ENCODE measurements at regions not wholly inside any gene's neighbourhood (a gene's known extent, or its start where the extent isn't known, plus 50 kb on each side); places are given as distances from the start of the nearest gene placed in this dataset.
"Not testable (repeated sequence)": the region's sequence is repeated elsewhere in the genome, so short reads cannot be mapped to it uniquely, and the experiment has no call there.

DNA sequence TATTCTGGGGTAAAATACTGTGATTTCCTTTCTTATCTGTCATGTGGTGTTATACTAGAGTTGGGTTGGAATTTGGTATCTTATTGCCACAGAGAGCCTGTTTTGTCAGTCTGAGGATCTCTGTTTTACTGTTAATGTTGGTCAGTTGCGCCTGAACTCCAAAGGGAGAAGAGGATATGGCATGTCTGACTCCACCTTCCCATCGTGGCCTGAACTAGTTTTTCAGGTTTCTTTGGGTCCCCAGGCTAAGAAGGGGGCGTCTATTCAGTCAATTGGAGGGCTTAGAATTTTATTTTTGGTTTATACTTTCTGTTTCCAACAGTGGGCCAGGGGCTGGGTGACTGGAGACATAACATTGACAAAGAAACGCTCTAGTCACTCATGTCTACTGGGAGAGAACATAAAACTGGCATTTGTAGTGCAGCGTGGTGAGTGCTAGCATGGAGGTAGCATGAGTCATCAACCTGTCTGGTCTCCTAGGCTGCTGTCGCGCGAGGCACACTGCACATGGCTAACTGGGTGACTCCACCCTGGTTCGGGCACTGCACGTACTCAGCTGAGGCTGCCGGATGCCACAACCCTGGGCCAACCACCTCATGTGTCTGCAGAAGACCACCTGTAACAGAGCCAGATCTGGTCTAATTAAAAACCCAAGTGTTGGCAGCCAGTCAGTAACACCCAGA lies 120.1 kb upstream of the OR9Q1 start:
- Histone ChIP-seq H3K4me1 (ENCODE audit: control insufficient read depth, insufficient read depth, low read length) (no peaks in the 10 kb centered on the region), H3K27ac (ENCODE audit: extremely low read depth, low read depth, low read length) (no peak overlapping the region), H3K9me3 (ENCODE audit: control insufficient read depth, insufficient read depth, low read depth, low read length) (no peaks in the 10 kb centered on the region), H3K36me3 (ENCODE audit: control insufficient read depth in 2 of 2, insufficient read depth in 1 of 2, low read length in 2 of 2) (no peaks in the 10 kb centered on the region), H3K4me3 (ENCODE audit: low read depth, low read length) (no peak overlapping the region)
- TF ChIP-seq SCRT2 (tag by site-specific recombination; IDR thresholded peaks at IDR 0.05) (peak; percentile 30; the same call in 1 of the 2 replicates), ZNF140 (tag by site-specific recombination; IDR thresholded peaks at IDR 0.05) (no peak)
- POLR2A ChIA-PET, result no interaction called here
- CTCF ChIA-PET, result no interaction called here

DNA sequence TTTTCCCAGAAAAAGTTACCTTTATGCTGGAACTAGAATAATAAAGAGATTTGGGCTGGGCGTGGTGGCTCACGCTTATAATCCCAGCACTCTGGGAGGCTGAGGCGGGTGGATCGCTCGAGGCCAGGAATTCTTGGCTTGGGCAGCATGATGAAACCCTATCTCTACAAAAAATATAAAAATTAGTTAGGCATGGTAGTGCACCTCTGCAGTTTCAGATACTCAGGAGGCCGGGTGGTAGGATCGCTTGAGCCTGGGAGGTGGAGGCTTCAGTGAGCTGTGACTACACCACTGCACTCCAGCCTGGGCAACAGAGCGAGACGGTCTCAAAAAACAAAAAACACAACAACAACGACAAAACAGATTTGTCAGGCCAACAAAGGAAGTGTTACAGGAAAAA lies 119.3 kb upstream of the OR9Q1 start:
- no peaks in the 10 kb centered on the region for H3K4me1 ChIP-seq (ENCODE audit: control insufficient read depth, insufficient read depth, low read length)
- ChIA-PET CTCF (no interaction called here), POLR2A (no interaction called here)
- no peaks in the 10 kb centered on the region for H3K36me3 ChIP-seq (ENCODE audit: control insufficient read depth in 2 of 2, insufficient read depth in 1 of 2, low read length in 2 of 2)
- H3K27ac ChIP-seq (ENCODE audit: extremely low read depth, low read depth, low read length), result no peak overlapping the region
- no peak overlapping the region for H3K4me3 ChIP-seq (ENCODE audit: low read depth, low read length)
- no peaks in the 10 kb centered on the region for H3K9me3 ChIP-seq (ENCODE audit: control insufficient read depth, insufficient read depth, low read depth, low read length)
- TF ChIP-seq, protein P1, sequence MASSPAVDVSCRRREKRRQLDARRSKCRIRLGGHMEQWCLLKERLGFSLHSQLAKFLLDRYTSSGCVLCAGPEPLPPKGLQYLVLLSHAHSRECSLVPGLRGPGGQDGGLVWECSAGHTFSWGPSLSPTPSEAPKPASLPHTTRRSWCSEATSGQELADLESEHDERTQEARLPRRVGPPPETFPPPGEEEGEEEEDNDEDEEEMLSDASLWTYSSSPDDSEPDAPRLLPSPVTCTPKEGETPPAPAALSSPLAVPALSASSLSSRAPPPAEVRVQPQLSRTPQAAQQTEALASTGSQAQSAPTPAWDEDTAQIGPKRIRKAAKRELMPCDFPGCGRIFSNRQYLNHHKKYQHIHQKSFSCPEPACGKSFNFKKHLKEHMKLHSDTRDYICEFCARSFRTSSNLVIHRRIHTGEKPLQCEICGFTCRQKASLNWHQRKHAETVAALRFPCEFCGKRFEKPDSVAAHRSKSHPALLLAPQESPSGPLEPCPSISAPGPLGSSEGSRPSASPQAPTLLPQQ (tag by site-specific recombination; IDR thresholded peaks at IDR 0.05), result no peak
- no peak for TF ChIP-seq ZNF791 (tag by site-specific recombination; IDR thresholded peaks at IDR 0.05)

DNA sequence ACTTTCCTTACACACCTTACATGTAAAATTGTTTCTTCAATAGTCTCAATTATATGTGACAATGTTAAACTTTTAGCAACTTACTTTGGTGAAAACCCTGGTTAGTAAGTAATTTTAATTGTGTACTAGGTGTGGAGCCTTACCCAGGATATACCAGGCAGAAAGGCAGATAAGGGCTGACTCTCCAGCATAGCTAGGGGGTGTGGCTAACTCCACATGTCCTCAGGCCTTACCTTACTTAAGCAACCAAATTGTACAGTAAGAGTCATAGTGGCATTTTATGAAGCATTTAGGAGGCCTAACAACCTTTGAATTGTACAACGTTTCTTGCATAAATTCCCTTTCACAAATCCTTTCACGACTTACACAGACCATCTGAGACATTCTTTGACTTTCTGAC lies 118.2 kb upstream of the OR9Q1 start:
- CTCF ChIA-PET, result interaction anchor here (0.6 kb wide), 1 partner anchor 1280 kb away, joined by 3 read pairs; no protein-coding TSS in a partner anchor

DNA sequence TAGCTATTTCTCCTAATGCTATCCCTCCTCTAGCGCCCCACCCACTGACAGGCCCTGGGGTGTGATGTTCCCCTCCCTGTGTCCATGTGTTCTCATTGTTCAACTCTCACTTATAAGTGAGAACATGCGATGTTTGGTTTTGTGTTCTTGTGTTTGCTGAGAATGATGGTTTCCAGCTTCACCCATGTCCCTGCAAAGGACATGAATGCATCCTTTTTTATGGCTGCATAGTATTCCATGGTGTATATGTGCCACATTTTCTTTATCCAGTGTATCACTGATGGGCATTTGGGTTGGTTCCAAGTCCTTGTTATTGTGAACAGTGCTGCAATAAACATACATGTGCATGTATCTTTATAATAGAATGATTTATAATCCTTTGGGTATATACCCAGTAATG lies 115.3 kb upstream of the OR9Q1 start:
- H3K36me3 ChIP-seq (ENCODE audit: control insufficient read depth in 2 of 2, insufficient read depth in 1 of 2, low read length in 2 of 2); H3K4me3 ChIP-seq (ENCODE audit: low read depth, low read length); H3K4me1 ChIP-seq (ENCODE audit: control insufficient read depth, insufficient read depth, low read length); CTCF ChIA-PET; H3K9me3 ChIP-seq (ENCODE audit: control insufficient read depth, insufficient read depth, low read depth, low read length); POLR2A ChIA-PET; H3K27ac ChIP-seq (ENCODE audit: extremely low read depth, low read depth, low read length): not testable (repeated sequence)

More for the DNA sequence above, 118.2 kb upstream of the OR9Q1 start:
- Histone ChIP-seq H3K4me1 (ENCODE audit: control insufficient read depth, insufficient read depth, low read length) (no peaks in the 10 kb centered on the region), H3K4me3 (ENCODE audit: low read depth, low read length) (no peak overlapping the region), H3K36me3 (ENCODE audit: control insufficient read depth in 2 of 2, insufficient read depth in 1 of 2, low read length in 2 of 2) (no peaks in the 10 kb centered on the region), H3K9me3 (ENCODE audit: control insufficient read depth, insufficient read depth, low read depth, low read length) (no peaks in the 10 kb centered on the region), H3K27ac (ENCODE audit: extremely low read depth, low read depth, low read length) (no peak overlapping the region)
- POLR2A ChIA-PET, result no interaction called here
- TF ChIP-seq ZNF169 (tag by site-specific recombination; IDR thresholded peaks at IDR 0.05) (no peak), SETDB1 (IDR thresholded peaks at IDR 0.05; ENCODE audit: insufficient read length, low read length) (peak; percentile 43), ZNF16 (tag by site-specific recombination; IDR thresholded peaks at IDR 0.05; ENCODE audit: low read depth) (no peak)

DNA sequence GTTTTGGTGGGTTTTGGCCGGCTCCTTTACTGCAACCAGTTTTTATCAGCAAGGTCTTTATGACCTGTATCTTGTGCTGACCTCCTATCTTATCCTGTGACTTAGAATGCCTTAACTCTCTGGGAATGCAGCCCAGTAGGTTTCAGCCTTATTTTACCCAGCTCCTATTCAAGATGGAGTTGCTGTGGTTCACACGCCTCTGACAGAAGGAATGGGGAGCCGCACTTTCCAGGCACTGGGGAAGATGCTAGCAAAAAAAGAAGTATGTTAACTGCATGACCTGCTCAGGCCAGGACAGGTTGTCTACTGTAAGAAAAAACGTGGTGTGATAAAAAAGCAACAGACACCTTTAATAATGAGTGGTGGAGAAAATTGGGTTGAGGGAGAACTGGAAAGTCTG lies 112.2 kb upstream of the OR9Q1 start:
- POLR2A ChIA-PET; H3K9me3 ChIP-seq (ENCODE audit: control insufficient read depth, insufficient read depth, low read depth, low read length); H3K27ac ChIP-seq (ENCODE audit: extremely low read depth, low read depth, low read length); H3K4me1 ChIP-seq (ENCODE audit: control insufficient read depth, insufficient read depth, low read length); CTCF ChIA-PET; H3K4me3 ChIP-seq (ENCODE audit: low read depth, low read length); H3K36me3 ChIP-seq (ENCODE audit: control insufficient read depth in 2 of 2, insufficient read depth in 1 of 2, low read length in 2 of 2): not testable (repeated sequence)

DNA sequence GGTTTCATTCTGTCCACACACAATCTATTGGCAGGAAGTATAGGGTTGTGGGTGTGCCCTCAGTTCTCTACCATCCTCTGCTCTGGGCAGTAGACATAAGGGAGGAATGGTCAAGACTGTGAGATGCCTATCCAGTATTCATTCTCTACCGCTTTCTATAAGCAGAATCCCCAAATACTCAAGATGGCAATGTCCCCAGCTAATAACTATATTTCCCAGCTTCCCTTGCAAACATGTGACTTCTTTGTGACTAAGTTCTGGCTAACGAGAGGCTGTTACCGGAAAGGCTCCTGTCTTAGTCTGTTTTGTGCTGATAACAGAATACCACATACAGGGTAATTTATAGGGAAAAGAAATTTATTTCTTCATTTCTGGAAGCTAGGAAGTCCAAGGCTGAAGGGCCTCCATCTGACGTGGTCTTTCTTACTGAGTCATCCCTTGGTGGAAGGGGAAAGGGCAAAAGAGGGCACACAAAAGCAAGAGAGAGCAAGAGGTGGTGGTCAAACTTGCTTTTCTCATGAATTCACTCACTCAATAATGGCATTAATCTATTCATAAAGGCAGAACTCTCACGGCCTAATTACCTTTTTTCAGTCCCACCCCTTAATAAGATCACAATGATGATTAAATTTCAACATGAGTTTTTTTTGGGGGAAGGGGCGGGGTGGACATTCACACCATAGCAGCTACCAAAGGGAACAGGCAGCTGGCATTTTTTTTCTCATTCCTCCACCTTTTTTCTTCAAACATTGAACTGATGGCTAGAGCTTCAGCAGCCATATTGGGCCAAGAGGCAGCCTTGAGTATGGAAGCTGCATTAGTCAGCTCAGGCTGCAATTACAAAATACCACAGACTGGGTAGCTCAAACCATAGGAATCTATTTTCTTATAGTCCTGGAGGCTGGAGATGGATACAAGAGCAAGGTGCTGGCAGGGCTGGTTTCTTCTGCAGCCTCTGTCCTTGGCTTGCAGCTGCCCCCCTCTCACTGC lies 109.7 kb upstream of the OR9Q1 start:
- Histone ChIP-seq H3K4me3 (ENCODE audit: low read depth, low read length) (no peak overlapping the region), H3K36me3 (ENCODE audit: control insufficient read depth in 2 of 2, insufficient read depth in 1 of 2, low read length in 2 of 2) (no peaks in the 10 kb centered on the region), H3K4me1 (ENCODE audit: control insufficient read depth, insufficient read depth, low read length) (no peaks in the 10 kb centered on the region), H3K9me3 (ENCODE audit: control insufficient read depth, insufficient read depth, low read depth, low read length) (no peaks in the 10 kb centered on the region), H3K27ac (ENCODE audit: extremely low read depth, low read depth, low read length) (no peak overlapping the region)
- ChIA-PET CTCF (interaction anchor here (0.6 kb wide), 1 partner anchor 80 kb away, joined by 3 read pairs; no protein-coding TSS in a partner anchor), POLR2A (no interaction called here)
- TF ChIP-seq ZNF585B (tag by site-specific recombination; IDR thresholded peaks at IDR 0.05), result no peak
- no peak for TF ChIP-seq ZNF837 (tag by site-specific recombination; IDR thresholded peaks at IDR 0.05)
- TF ChIP-seq ZNF654 (tag by site-specific recombination; IDR thresholded peaks at IDR 0.05; ENCODE audit: low read depth), result no peak
- no peak for TF ChIP-seq ZFP37 (tag by site-specific recombination; IDR thresholded peaks at IDR 0.05)
- TF ChIP-seq ZNF529 (tag by site-specific recombination; IDR thresholded peaks at IDR 0.05; ENCODE audit: insufficient replicate concordance), result no peak
- TF ChIP-seq ZNF138 (tag by site-specific recombination; IDR thresholded peaks at IDR 0.05; ENCODE audit: borderline replicate concordance), result no peak
